ENCODE measurements at regions not wholly inside any gene's neighbourhood (a gene's known extent, or its start where the extent isn't known, plus 50 kb on each side); places are given as distances from the start of the nearest gene placed in this dataset.

- DNase-seq (ENCODE audit: low read depth, low spot score): no peak
Measured at GRCh38 chr3:30114918-30115317, 491.5 kb upstream of the TGFBR2 start.

DNA sequence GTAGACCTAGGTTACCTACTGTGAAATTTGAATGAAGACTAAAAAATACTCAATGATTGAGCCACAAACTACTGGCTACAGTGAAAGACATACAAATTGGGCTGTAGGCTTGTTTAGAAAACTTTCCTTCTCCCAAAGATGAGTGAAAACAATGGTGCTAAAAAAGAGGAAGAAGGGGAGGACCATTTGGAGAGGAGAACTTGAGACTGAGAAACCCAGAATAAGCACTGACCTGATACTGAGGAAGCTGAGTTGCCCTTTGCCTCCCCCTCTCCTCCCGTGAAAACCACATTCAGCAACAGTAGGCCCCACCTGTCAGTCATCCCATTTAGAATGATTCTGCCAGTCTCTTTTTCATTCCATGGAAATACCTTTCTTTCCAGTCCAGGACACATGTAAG lies 484.0 kb upstream of the TGFBR2 start:
- no peak for DNase-seq (ENCODE audit: low read depth, low spot score)

GRCh38 chr3:30123224-30123623 lies 483.2 kb upstream of the TGFBR2 start:
- no peak for DNase-seq (ENCODE audit: low read depth, low spot score)

DNA sequence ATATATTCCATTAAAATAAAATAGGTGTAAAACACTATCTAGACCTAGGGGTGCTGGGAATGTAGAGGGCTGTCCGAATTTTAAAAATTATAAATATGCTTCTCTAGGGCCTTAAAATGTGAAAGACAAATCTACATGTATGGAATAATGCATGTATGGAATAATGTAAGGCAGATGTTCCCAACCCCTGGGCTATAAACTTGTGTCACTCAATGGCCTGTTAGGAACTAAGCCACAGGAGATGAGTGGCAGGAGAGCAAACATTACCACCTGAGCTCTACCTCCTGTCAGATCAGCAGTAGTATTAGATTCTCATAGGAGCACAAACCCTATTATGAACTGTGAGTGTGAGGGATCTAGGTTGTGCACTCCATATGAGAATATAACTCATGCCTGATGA lies 482.6 kb upstream of the TGFBR2 start:
- DNase-seq (ENCODE audit: low read depth, low spot score): no peak

- no peak for DNase-seq (ENCODE audit: low read depth, low spot score)
Measured at GRCh38 chr3:30124435-30125370, 481.7 kb upstream of the TGFBR2 start.

GRCh38 chr3:30129765-30130164 lies 476.6 kb upstream of the TGFBR2 start:
- DNase-seq (ENCODE audit: low read depth, low spot score): no peak

- no peak for DNase-seq (ENCODE audit: low read depth, low spot score)
Measured at GRCh38 chr3:30130391-30130790, 476.0 kb upstream of the TGFBR2 start.

- DNase-seq (ENCODE audit: low read depth, low spot score): no peak
Measured at GRCh38 chr3:30131191-30131590, 475.2 kb upstream of the TGFBR2 start.

DNA sequence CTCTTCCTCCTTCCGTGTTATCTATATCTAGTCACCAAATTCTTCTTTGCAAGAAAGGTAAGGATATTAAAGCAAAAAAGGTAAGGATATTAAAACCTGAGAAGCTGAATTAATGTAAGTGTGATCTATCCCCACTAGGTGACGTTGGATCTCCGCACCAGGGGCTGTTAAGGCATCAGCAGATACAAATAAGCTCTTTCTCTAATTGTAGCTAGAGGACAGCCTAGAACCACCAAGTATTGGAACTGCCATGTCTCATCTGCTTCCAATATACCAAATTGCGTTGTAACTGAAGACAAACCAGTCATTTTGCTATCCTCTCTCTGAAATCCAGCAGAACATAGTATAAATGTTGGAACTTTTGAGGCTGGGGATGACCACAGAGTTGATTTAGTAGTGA lies 471.2 kb upstream of the TGFBR2 start:
- no peak for DNase-seq (ENCODE audit: low read depth, low spot score)

GRCh38 chr3:30139283-30139682 lies 467.1 kb upstream of the TGFBR2 start:
- DNase-seq (ENCODE audit: low read depth, low spot score): no peak

DNA sequence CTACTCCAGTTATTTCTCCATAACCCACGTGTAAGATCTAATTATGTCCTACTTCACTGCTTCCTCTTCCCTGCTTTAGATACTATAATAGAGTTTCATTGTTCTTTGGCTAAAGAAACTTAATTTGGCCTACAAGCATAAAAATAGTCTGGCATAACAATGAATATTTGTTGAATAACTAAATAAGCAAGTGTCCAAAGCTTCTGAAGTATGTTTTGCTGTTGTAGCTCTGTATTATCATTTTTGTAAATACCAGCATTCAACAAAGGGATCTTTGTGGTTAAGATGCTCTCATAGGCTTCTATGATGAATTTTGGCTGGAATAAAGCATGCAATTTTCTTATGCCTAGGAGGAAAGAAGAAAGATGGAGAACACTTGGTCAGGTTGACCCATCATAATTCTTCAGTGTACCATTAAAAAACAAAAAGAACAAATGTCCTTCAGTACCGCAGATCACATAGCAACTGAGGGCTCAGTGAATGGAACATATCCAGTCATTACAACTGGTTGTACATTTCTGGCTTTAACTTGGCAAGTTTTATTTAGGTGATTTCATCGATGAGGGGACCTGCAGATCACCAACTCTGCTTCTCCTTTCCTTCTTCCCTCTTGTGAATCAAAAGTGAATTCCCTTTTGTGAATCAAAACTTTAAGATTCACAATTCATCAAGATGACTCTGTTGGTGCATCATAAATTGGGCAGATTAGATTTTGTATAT lies 465.9 kb upstream of the TGFBR2 start:
- no peak for DNase-seq (ENCODE audit: low read depth, low spot score)

DNA sequence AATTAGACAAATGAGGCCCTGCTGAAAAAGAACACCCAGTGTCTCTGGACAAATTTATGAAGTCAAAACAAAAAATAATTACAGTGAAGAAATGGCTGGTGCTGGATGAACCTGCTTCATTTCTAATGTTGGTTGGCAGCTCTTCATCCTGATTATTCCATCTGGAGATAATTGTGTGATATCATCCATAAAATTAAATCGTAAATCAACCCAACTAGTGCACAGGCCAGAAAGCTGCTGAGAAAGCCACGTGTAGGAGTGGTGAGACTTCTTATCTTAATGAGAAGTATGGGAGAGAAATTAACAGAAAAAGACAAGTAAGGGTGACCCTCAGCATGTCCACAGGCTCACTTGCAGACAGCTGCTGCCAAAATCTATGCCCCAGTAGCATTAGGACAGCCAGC lies 465.2 kb upstream of the TGFBR2 start:
- DNase-seq (ENCODE audit: low read depth, low spot score): no peak

- DNase-seq (ENCODE audit: low read depth, low spot score): no peak
Measured at GRCh38 chr3:30141927-30142326, 464.5 kb upstream of the TGFBR2 start.

DNA sequence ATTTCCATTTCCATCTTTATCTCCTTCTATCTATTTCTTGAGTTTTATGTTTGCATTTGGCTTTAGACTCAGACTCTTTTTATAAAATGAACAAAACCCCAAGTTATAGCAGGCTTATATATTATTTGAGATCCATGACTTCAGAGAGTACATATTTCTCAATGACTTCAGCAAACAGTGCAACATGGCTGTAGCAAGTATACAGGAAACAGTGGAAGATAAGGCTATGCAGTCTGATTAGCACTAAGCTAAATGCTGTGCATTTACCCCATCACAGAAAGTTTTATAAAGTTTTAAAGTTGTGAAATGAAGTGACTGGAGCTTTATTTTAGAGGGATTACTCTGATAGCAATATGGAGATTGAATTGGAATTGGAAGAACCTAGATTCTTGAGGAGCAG lies 463.5 kb upstream of the TGFBR2 start:
- DNase-seq (ENCODE audit: low read depth, low spot score): no peak

DNA sequence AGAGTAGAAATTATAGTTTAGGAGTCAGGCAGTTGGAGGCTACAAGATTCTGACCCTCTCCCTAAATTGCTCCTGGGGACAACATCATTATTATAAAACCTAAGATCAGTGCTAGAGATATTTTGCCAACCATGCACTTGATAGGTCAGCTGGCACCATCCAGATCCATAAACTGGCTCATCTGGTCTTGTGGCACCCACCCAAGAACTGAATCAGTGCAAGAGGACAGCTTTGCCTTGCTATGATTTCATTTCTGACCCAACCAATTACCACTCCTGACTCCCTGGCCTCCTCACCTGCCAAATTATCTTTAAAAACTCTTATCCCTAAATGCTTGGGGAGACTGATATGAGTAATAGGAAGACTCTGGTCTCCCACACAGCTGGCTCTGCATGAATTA lies 461.1 kb upstream of the TGFBR2 start:
- DNase-seq (ENCODE audit: low read depth, low spot score): no peak

- DNase-seq (ENCODE audit: low read depth, low spot score): no peak
Measured at GRCh38 chr3:30146978-30147377, 459.4 kb upstream of the TGFBR2 start.

GRCh38 chr3:30154853-30155252 lies 451.5 kb upstream of the TGFBR2 start:
- DNase-seq (ENCODE audit: low read depth, low spot score): no peak

GRCh38 chr3:30155755-30156154 lies 450.6 kb upstream of the TGFBR2 start:
- no peak for DNase-seq (ENCODE audit: low read depth, low spot score)

GRCh38 chr3:30156586-30157498 lies 449.6 kb upstream of the TGFBR2 start:
- no peak for DNase-seq (ENCODE audit: low read depth, low spot score)

DNA sequence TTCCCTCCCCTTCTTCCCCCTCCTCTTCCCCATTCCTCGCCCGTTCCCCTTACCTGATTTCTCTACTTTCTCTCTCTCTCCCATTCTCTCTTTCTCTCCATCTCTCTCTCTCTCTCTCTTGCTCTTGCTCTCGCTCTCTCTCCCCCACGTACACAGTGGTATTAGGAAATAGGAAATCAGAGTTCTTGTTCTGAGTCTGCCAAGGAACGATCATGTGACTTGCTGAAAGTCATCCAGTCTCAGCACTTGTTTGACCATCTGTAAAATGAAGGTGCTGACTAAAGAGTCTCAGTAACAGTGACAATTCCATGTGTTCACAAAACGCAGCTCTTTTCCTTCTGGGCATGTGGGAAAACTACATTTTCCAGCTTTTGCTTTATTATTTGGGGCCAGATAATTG lies 445.0 kb upstream of the TGFBR2 start:
- DNase-seq (ENCODE audit: low read depth, low spot score): no peak

- no peak for DNase-seq (ENCODE audit: low read depth, low spot score)
Measured at GRCh38 chr3:30162579-30162978, 443.8 kb upstream of the TGFBR2 start.

DNA sequence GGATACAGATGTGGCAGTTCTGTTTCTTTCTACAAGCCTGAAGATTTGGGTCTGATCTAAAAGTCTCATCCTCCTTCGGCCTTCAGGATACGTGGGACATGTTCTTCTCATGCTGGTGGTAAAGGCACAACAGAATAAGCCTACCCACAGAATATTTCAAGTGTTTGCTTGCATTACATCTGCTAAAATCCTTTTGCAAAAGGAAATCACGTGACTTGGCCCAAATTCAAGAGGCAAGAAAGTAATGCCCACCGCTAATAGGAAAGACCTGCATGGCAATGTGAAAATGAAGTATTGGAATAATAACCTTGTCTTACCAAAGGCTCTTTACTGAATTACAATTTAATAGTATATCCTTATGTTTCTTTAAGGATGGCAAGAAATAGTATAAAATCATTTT lies 439.9 kb upstream of the TGFBR2 start:
- no peak for DNase-seq (ENCODE audit: low read depth, low spot score)
